ENCODE measurements at regions not wholly inside any gene's neighbourhood (a gene's known extent, or its start where the extent isn't known, plus 50 kb on each side); places are given as distances from the start of the nearest gene placed in this dataset.

- Histone ChIP-seq H3K9ac (ENCODE audit: low read length) (no peak overlapping the region), H2AFZ (ENCODE audit: low read depth, low read length, severe bottlenecking) (no peak overlapping the region), H3K4me3 (ENCODE audit: insufficient read depth, low read length, poor library complexity, severe bottlenecking) (no peak overlapping the region), H3K36me3 (ENCODE audit: low read length) (no peaks in the 10 kb centered on the region), H3K4me2 (ENCODE audit: low read depth, low read length, poor library complexity, severe bottlenecking) (no peak overlapping the region), H3K27me3 (ENCODE audit: low read length) (no peaks in the 10 kb centered on the region), H3F3A (ENCODE audit: insufficient read depth) (no peaks in the 10 kb centered on the region), H3K79me2 (ENCODE audit: insufficient read depth, low read length) (no peaks in the 10 kb centered on the region), H3K27ac (ENCODE audit: low read depth, low read length) (no peak overlapping the region), H3K9me3 (ENCODE audit: insufficient read depth, low read length) (no peaks in the 10 kb centered on the region), H4K20me1 (ENCODE audit: low read depth, low read length) (no peaks in the 10 kb centered on the region), H3K9me2 (replicated peaks; ENCODE audit: insufficient read depth, low read length) (no peaks in the 10 kb centered on the region)
- TF ChIP-seq, protein P1, sequence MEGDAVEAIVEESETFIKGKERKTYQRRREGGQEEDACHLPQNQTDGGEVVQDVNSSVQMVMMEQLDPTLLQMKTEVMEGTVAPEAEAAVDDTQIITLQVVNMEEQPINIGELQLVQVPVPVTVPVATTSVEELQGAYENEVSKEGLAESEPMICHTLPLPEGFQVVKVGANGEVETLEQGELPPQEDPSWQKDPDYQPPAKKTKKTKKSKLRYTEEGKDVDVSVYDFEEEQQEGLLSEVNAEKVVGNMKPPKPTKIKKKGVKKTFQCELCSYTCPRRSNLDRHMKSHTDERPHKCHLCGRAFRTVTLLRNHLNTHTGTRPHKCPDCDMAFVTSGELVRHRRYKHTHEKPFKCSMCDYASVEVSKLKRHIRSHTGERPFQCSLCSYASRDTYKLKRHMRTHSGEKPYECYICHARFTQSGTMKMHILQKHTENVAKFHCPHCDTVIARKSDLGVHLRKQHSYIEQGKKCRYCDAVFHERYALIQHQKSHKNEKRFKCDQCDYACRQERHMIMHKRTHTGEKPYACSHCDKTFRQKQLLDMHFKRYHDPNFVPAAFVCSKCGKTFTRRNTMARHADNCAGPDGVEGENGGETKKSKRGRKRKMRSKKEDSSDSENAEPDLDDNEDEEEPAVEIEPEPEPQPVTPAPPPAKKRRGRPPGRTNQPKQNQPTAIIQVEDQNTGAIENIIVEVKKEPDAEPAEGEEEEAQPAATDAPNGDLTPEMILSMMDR (IDR thresholded peaks at IDR 0.05; ENCODE audit: insufficient read depth, low read length, poor library complexity, severe bottlenecking), result no peak
- TF ChIP-seq EZH2phosphoT487 (conservative IDR thresholded peaks at IDR 0.05; ENCODE audit: low read length), result no peak
These were observed 771.7 kb upstream of the TMEM132C start for GRCh38 chr12:127494961-127495915.

GRCh38 chr12:127496255-127496654 is 770.7 kb upstream of the TMEM132C start:
- H3K36me3 ChIP-seq (ENCODE audit: low read length), result no peaks in the 10 kb centered on the region
- H3K27ac ChIP-seq (ENCODE audit: low read depth, low read length), result no peak overlapping the region
- no peaks in the 10 kb centered on the region for H3K9me2 ChIP-seq (replicated peaks; ENCODE audit: insufficient read depth, low read length)
- H3K79me2 ChIP-seq (ENCODE audit: insufficient read depth, low read length), result no peaks in the 10 kb centered on the region
- H3K4me3 ChIP-seq (ENCODE audit: insufficient read depth, low read length, poor library complexity, severe bottlenecking), result no peak overlapping the region
- no peak overlapping the region for H2AFZ ChIP-seq (ENCODE audit: low read depth, low read length, severe bottlenecking)
- no peaks in the 10 kb centered on the region for H3F3A ChIP-seq (ENCODE audit: insufficient read depth)
- no peak overlapping the region for H3K9ac ChIP-seq (ENCODE audit: low read length)
- H3K9me3 ChIP-seq (ENCODE audit: insufficient read depth, low read length), result no peaks in the 10 kb centered on the region
- H3K4me2 ChIP-seq (ENCODE audit: low read depth, low read length, poor library complexity, severe bottlenecking), result no peak overlapping the region
- no peak for TF ChIP-seq EZH2phosphoT487 (conservative IDR thresholded peaks at IDR 0.05; ENCODE audit: low read length)
- TF ChIP-seq, protein P1 (IDR thresholded peaks at IDR 0.05; ENCODE audit: insufficient read depth, low read length, poor library complexity, severe bottlenecking), result no peak
- no peaks in the 10 kb centered on the region for H4K20me1 ChIP-seq (ENCODE audit: low read depth, low read length)
- H3K27me3 ChIP-seq (ENCODE audit: low read length), result no peaks in the 10 kb centered on the region

DNA sequence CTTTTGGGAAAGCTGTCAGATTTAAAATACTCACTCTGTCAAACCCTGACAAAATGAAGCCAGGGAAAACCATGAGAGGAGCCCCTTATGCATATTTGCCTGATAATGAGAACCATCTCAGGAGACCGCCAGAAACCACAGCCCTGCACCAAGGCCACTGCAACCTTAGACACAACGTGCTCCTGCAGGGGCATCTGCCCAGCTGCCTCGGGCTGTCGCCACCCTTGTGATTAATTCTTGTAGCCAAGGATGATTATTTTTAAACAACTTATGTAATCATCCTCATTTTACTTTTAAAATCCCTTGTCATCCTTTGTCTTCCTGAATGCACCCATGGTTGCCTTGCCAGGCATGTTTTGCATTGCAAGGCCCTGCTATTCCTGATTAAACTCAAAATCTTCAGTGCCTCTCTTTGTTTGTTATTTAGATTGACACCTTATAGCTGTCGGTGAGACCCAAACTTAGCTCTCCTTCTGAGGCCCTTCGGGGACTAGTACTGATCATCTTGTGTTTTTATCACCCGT is 766.4 kb upstream of the TMEM132C start:
- Histone ChIP-seq H3K9me2 (replicated peaks; ENCODE audit: insufficient read depth, low read length) (no peaks in the 10 kb centered on the region), H3K4me2 (ENCODE audit: low read depth, low read length, poor library complexity, severe bottlenecking) (no peak overlapping the region), H3K27ac (ENCODE audit: low read depth, low read length) (no peak overlapping the region), H3K79me2 (ENCODE audit: insufficient read depth, low read length) (no peaks in the 10 kb centered on the region), H2AFZ (ENCODE audit: low read depth, low read length, severe bottlenecking) (no peak overlapping the region), H4K20me1 (ENCODE audit: low read depth, low read length) (no peaks in the 10 kb centered on the region), H3K27me3 (ENCODE audit: low read length) (no peaks in the 10 kb centered on the region), H3K36me3 (ENCODE audit: low read length) (no peaks in the 10 kb centered on the region), H3F3A (ENCODE audit: insufficient read depth) (no peaks in the 10 kb centered on the region), H3K9me3 (ENCODE audit: insufficient read depth, low read length) (no peaks in the 10 kb centered on the region), H3K4me3 (ENCODE audit: insufficient read depth, low read length, poor library complexity, severe bottlenecking) (no peak overlapping the region), H3K9ac (ENCODE audit: low read length) (no peak overlapping the region)
- no peak for TF ChIP-seq EZH2phosphoT487 (conservative IDR thresholded peaks at IDR 0.05; ENCODE audit: low read length)

- Histone ChIP-seq H3K79me2 (ENCODE audit: insufficient read depth, low read length) (no peaks in the 10 kb centered on the region), H3F3A (ENCODE audit: insufficient read depth) (no peaks in the 10 kb centered on the region), H3K4me2 (ENCODE audit: low read depth, low read length, poor library complexity, severe bottlenecking) (no peak overlapping the region), H3K9ac (ENCODE audit: low read length) (no peak overlapping the region), H3K9me3 (ENCODE audit: insufficient read depth, low read length) (no peaks in the 10 kb centered on the region), H4K20me1 (ENCODE audit: low read depth, low read length) (no peaks in the 10 kb centered on the region), H3K36me3 (ENCODE audit: low read length) (no peaks in the 10 kb centered on the region), H3K9me2 (replicated peaks; ENCODE audit: insufficient read depth, low read length) (no peaks in the 10 kb centered on the region), H3K27me3 (ENCODE audit: low read length) (no peaks in the 10 kb centered on the region), H2AFZ (ENCODE audit: low read depth, low read length, severe bottlenecking) (no peak overlapping the region), H3K4me3 (ENCODE audit: insufficient read depth, low read length, poor library complexity, severe bottlenecking) (no peak overlapping the region), H3K27ac (ENCODE audit: low read depth, low read length) (no peak overlapping the region)
- TF ChIP-seq EZH2phosphoT487 (conservative IDR thresholded peaks at IDR 0.05; ENCODE audit: low read length), result no peak
- TF ChIP-seq, protein P1 (IDR thresholded peaks at IDR 0.05; ENCODE audit: insufficient read depth, low read length, poor library complexity, severe bottlenecking), result no peak
These were observed 765.1 kb upstream of the TMEM132C start for GRCh38 chr12:127501916-127502315.
